Renal cortex interstitium (tissue), 11 donors: ENCODE measurements at regions not wholly inside any gene's neighbourhood (a gene's known extent, or its start where the extent isn't known, plus 50 kb on each side); places are given as distances from the start of the nearest gene placed in this dataset.
A peak's percentile ranks its signal among the peaks of the same experiment; 100 is the strongest.
"Not testable (repeated sequence)": the region's sequence is repeated elsewhere in the genome, so short reads cannot be mapped to it uniquely, and the experiment has no call there.

Experiments
- DNase-seq, 11 donors: peaks; one replicate each; pipeline ENCODE4 v3.0.0-alpha.2; 2013; ENCODE audit warnings: low read depth in 9 of 11, low spot score in 4 of 11; ENCODE audit errors: extremely low read depth in 1 of 11

GRCh38 chr5:136457390-136458013 lies 92.2 kb upstream of the TRPC7 start:
- DNase-seq, result no peak

GRCh38 chr5:136455409-136455808 lies 90.1 kb upstream of the TRPC7 start:
- peak in 2 of 11 donors; percentile 1 to 2 for DNase-seq

DNA sequence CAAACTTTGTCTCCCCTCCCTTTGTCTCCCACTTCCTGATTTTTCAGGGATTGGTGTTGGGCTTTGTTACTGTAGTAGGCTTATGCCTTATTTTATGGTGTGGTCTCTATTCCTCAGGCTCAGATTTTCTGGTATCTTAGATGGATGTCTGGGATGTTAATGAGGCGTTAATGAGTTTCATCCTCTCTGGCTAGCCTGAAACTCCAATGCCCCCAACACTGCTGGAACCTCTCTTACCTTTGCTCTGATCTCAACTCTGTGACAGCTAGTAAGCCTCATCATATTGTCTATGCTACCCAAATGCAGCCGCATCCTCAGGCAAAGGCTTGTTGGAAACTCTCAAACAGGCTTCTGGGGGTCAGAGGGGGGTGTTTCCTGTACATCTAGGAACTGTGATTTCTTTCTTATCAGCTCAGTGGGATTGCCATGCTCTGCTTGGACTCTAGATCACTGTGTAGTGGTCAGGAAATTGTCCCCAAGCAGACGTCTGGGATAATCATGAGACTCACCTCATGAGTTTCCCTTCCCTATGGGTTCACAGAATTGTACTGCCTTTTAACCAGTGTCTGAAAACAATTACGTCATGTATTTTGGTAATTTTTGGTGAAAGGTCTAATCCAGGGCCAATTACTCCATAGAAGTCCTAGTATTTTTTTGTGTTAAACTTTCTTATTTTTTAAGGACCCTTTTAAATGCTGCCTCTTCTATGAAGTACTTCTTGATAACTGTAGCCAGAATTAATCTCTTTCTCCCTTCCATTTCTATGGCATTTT lies 88.8 kb upstream of the TRPC7 start:
- no peak for DNase-seq

- DNase-seq, result no peak
Measured at GRCh38 chr5:136453199-136453598, 87.9 kb upstream of the TRPC7 start.

DNA sequence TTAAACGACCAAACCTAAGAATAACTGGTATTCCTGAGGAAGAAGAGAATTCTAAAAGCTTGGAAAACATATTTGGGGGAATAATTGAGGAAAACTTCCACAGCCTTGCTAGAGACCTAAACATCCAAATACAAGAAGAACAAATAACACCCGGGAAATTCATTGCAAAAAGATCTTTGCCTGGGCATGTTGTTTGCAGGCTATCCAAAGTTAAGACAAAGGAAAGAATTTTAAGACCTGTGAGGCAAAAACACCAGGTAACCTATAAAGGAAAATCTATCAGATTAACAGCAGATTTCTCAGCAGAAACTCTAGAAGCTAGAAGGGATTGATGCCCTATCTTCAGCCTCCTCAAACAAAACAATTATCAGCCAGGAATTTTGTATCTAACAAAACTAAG lies 82.2 kb upstream of the TRPC7 start:
- not testable (repeated sequence) for DNase-seq

GRCh38 chr5:136446565-136446964 lies 81.2 kb upstream of the TRPC7 start:
- DNase-seq, result no peak

GRCh38 chr5:136444099-136444498 lies 78.8 kb upstream of the TRPC7 start:
- not testable (repeated sequence) for DNase-seq

DNA sequence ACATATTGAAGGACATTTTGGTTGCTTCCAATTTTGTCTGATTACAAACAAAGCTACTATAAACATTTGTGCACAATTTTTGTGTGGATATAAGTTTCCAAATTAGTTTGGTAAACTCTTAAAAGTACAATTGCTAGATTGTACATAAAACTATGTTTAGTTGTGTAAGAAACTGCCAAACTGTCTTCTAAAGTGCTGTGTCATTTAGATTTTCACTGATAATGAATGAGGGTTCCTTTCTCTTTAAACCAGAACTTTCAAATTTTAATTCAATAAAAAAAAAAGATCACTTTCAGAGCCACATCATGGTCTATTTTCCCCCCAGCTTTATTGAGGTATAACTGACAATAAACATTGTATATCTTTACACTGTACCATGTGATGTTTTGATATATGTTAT lies 74.0 kb upstream of the TRPC7 start:
- DNase-seq, result no peak

DNA sequence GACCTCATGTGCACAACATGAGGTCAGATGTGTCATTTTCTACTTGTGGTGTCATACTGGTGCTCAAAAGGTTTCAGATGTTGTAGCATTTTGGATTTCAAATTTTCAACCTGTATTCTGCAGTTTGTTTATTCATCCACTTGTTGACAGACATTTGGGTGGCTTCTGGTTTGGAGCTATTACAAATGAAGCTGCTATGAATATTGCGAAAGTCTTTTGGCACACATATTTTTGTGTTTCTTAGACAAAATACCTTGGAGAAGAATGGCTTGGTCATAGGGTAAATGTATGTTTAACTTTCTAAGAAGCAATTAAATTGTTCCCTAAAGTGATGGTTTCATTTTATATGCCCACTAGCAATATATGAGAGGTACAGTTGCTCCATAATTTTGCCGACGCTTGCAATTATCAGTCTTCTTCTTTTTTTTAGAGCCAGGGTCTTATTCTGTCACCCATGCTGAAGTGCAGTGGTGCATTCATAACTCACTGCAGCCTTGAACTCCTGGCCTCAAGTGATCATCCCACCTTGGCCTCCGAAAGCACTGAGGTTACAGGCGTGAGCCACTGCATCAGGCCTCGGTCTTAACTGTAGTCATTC lies 70.7 kb upstream of the TRPC7 start:
- no peak for DNase-seq

- DNase-seq, result no peak
Measured at GRCh38 chr5:136434795-136435194, 69.5 kb upstream of the TRPC7 start.

GRCh38 chr5:136432705-136433104 lies 67.4 kb upstream of the TRPC7 start:
- DNase-seq, result no peak

DNA sequence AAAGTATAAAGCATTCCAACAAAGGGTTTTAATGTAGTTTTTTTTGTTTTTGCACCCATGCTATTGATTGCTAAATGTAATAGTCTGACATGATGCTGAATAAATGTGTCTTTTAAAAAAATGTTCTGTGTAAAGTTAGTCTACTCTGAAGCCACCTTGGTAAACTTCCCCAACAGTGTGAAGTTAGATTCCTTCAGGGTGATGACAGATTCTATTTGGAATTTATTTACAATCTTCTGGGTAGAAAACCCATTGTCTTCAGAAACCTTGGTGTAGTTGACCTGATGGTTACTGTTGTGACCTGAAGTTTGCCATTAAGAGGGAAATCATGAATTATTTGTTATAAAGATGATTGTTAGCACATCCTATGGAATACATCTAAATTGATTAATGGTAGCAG lies 64.7 kb upstream of the TRPC7 start:
- no peak for DNase-seq

- no peak for DNase-seq
Measured at GRCh38 chr5:136427426-136427825, 62.1 kb upstream of the TRPC7 start.

DNA sequence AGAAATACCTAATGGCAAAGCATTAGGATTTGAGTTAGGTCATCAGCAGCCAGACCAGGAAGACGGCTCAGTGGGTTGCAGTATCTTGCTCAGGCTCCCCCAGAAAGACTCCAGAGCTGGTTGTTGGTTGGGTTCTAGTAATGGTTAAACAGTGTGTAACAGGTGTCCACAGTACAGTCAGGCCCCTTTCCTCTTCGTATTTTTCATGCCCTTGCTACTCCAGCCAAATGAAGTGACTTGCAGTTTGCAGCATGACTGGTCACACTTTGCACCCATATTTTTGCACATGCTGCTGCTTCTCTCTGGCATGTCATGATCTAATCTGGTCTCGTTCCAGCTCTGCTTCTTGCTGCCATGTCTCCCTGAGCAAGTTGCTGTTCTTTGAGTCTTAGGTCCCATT lies 60.6 kb upstream of the TRPC7 start:
- DNase-seq, result no peak

DNA sequence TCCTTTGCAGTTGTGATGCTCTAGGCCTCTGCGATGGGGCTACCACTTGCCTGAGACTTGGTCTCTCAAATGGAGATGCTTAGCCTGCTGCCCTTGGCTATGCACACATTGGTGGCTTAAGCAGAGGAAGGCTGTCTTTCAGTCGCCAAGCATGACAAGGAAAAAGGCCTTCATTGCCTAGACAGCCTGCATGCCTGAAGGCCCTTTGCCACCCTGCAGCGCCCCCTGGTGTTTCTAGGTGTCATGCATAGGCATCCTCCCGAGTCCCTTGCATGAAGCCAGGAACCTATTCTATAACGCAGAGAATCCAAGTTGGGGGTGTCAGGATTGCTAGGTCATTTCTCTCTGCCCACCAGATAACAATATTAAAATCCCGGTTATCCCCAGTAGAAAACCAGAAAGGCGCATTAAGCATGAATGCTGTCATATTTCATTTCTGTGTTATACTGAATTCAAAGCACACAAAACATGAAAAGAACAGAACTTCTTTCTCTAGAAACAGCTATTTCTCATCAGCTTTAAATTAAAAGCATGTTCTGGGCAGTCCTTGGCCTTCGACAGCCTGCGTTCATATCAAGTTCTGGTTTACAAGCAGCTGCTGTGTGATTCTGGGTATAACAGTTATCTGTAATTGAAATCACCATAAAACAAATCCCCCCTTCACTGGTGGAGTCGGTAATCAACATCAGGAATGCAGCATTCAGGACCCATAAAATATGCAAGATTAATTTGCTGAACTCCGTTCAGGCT lies 59.7 kb upstream of the TRPC7 start:
- DNase-seq, result peak in 7 of 11 donors; percentile 67 to 82 (median 73)

DNA sequence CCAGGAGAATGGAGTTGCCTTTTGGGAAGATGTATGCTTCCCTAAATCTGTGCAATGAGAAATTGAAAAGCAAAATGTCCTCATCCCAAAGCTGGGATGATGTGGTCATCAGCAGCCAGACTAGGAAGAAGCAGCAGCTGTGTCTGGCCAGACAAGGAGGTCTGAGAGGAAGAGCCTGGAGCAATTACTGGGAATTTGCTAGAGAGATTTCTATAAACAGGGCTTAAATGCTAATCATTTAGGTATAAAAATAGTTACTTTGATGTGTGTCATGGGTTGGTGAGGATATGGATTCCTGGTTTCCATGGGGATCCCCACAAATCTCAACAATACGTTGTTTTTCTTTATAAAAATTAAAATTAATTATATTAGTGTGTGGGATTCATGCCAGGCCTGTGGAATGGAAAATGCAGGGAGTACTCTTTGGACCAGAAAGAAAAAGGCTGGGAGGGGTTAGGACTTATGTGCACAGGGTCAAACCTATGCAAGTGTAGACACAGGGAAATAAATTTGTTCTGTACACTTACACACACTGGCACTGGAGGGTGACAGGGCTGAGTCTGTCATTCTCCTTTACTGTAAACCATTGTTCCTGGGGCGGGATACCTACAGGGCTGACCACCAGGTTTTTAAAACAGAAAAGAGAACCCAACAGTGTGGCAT lies 58.7 kb upstream of the TRPC7 start:
- DNase-seq, result peak in 1 of 11 donors; percentile 56

DNA sequence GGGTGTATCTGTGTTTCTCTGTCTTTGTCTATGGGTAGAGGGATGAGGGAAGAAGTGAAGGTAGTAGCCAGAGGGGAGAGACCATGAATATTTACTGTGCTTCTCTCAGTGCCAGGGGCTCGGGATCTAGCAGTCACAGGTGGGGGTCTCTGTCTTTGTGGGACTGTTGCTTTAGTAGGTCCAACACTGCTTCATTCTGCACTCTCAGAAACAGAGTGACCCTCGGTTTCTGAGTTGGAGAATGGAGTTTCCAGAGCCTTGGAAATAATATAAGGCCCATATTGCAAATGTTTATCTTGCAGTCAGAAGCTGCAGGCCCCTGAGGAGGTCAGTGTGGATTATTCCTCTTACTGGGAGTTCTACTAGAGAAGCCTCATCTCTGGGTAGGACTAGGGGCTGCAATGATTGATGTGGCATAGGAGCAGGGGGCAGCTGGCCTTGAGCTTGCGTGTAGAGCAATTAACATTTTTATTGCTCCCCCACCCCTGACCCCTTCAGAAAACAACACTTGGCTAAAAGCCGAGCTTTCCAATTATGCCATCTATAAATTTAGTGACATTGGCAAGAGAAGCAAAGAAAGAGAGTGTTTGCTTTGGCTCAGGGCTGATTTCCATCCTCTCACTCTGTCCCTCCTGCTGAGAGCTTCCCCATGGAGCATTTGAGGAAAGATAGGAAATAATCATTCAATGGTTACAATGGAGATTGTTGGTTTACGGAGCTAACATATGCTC lies 55.0 kb upstream of the TRPC7 start:
- DNase-seq, result peak in 6 of 11 donors; percentile 50 to 75 (median 61)

GRCh38 chr5:136418301-136418700 lies 53.0 kb upstream of the TRPC7 start:
- DNase-seq, result no peak
